ENCODE measurements at regions not wholly inside any gene's neighbourhood (a gene's known extent, or its start where the extent isn't known, plus 50 kb on each side); places are given as distances from the start of the nearest gene placed in this dataset.

DNA sequence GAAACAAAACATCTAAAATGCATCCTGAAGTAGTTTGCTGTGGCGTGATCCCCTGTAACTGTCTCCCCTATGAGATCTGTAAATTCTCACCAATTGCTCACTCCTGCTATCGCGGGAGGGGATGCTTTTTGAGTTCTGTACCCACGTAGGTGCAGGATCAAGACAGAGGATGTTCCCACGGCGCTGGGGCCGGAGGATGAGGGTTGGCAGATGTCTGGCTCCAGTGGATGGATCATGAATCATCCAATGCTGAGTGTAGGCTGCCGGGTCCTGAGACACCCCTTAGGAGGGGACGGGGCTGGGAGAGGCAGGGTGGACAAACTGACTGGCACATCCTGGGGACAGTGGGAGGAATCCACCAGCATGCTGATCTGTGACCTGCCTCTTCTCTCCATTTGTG lies 224.4 kb downstream of the USP6NL start (continued):
- TF ChIP-seq STAT1 (conservative IDR thresholded peaks at IDR 0.05) (no peak), JUNB (IDR thresholded peaks at IDR 0.05) (no peak), EGR1 (IDR thresholded peaks at IDR 0.05; ENCODE audit: borderline replicate concordance in 1 of 2, low read depth in 2 of 2, low read length in 2 of 2) (no peak)

Measured in GM12878 (cell line).